ENCODE measurements at regions not wholly inside any gene's neighbourhood (a gene's known extent, or its start where the extent isn't known, plus 50 kb on each side); places are given as distances from the start of the nearest gene placed in this dataset.

GRCh38 chr1:72918940-72919339 lies 636.6 kb upstream of the NEGR1 start:
- H3K27me3 Mint-ChIP-seq (ENCODE audit: unreplicated experiment), result no peaks in the 10 kb centered on the region
- H3K27ac Mint-ChIP-seq (ENCODE audit: unreplicated experiment), result no peak overlapping the region
- DNase-seq, result no peak
- TF ChIP-seq, protein P1, sequence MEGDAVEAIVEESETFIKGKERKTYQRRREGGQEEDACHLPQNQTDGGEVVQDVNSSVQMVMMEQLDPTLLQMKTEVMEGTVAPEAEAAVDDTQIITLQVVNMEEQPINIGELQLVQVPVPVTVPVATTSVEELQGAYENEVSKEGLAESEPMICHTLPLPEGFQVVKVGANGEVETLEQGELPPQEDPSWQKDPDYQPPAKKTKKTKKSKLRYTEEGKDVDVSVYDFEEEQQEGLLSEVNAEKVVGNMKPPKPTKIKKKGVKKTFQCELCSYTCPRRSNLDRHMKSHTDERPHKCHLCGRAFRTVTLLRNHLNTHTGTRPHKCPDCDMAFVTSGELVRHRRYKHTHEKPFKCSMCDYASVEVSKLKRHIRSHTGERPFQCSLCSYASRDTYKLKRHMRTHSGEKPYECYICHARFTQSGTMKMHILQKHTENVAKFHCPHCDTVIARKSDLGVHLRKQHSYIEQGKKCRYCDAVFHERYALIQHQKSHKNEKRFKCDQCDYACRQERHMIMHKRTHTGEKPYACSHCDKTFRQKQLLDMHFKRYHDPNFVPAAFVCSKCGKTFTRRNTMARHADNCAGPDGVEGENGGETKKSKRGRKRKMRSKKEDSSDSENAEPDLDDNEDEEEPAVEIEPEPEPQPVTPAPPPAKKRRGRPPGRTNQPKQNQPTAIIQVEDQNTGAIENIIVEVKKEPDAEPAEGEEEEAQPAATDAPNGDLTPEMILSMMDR (IDR thresholded peaks at IDR 0.05; ENCODE audit: partially characterized antibody, unreplicated experiment), result no peak
- H3K4me3 Mint-ChIP-seq (ENCODE audit: unreplicated experiment), result no peak overlapping the region
- H3K9me3 Mint-ChIP-seq (ENCODE audit: unreplicated experiment), result no peaks in the 10 kb centered on the region
- H3K36me3 Mint-ChIP-seq (ENCODE audit: unreplicated experiment), result no peaks in the 10 kb centered on the region
- no peaks in the 10 kb centered on the region for H3K4me1 Mint-ChIP-seq (ENCODE audit: low read depth, unreplicated experiment)

DNA sequence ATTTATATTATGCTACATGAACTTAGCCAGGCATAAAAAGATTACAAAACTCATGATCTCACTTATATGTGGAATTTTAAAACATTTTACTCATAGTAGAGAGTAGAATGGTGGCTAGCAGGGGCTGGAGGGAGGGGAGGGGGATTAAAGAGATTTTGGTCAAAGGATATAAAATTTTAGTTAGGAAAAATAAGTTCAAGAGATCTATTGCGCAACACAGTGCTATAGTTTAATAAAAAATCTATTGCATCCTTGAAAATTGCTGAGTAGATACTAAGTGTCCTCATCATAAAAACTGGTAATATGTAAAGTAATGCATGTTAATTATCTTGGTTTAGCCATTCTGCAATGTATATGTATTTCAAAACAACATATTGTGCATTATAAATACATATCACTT lies 635.6 kb upstream of the NEGR1 start:
- TF ChIP-seq, protein P1 (IDR thresholded peaks at IDR 0.05; ENCODE audit: partially characterized antibody, unreplicated experiment), result no peak

GRCh38 chr1:72915581-72915980 lies 633.2 kb upstream of the NEGR1 start:
- H3K4me3 Mint-ChIP-seq (ENCODE audit: unreplicated experiment), result no peak overlapping the region
- TF ChIP-seq, protein P1 (IDR thresholded peaks at IDR 0.05; ENCODE audit: partially characterized antibody, unreplicated experiment), result no peak
- H3K9me3 Mint-ChIP-seq (ENCODE audit: unreplicated experiment), result no peaks in the 10 kb centered on the region
- H3K27me3 Mint-ChIP-seq (ENCODE audit: unreplicated experiment), result no peaks in the 10 kb centered on the region
- no peaks in the 10 kb centered on the region for H3K36me3 Mint-ChIP-seq (ENCODE audit: unreplicated experiment)
- no peaks in the 10 kb centered on the region for H3K4me1 Mint-ChIP-seq (ENCODE audit: low read depth, unreplicated experiment)
- no peak for DNase-seq
- no peak overlapping the region for H3K27ac Mint-ChIP-seq (ENCODE audit: unreplicated experiment)

More for the DNA sequence above, 635.6 kb upstream of the NEGR1 start:
- Mint-ChIP-seq H3K36me3 (ENCODE audit: unreplicated experiment) (no peaks in the 10 kb centered on the region), H3K4me3 (ENCODE audit: unreplicated experiment) (no peak overlapping the region), H3K27me3 (ENCODE audit: unreplicated experiment) (no peaks in the 10 kb centered on the region), H3K27ac (ENCODE audit: unreplicated experiment) (no peak overlapping the region), H3K9me3 (ENCODE audit: unreplicated experiment) (no peaks in the 10 kb centered on the region), H3K4me1 (ENCODE audit: low read depth, unreplicated experiment) (no peaks in the 10 kb centered on the region)
- no peak for DNase-seq

GRCh38 chr1:72911656-72912055 lies 629.3 kb upstream of the NEGR1 start:
- no peak overlapping the region for H3K27ac Mint-ChIP-seq (ENCODE audit: unreplicated experiment)

GRCh38 chr1:72896256-72896655 lies 613.9 kb upstream of the NEGR1 start:
- TF ChIP-seq, protein P1 (IDR thresholded peaks at IDR 0.05; ENCODE audit: partially characterized antibody, unreplicated experiment), result no peak
- peaks cover 21% of the 10 kb centered on the region for H3K4me1 Mint-ChIP-seq (ENCODE audit: low read depth, unreplicated experiment)
- peaks cover 2% of the 10 kb centered on the region for H3K27me3 Mint-ChIP-seq (ENCODE audit: unreplicated experiment)
- no peak overlapping the region for H3K4me3 Mint-ChIP-seq (ENCODE audit: unreplicated experiment)
- H3K9me3 Mint-ChIP-seq (ENCODE audit: unreplicated experiment), result peaks cover 2% of the 10 kb centered on the region
- peak overlapping the region; percentile 36 for H3K27ac Mint-ChIP-seq (ENCODE audit: unreplicated experiment)
- H3K36me3 Mint-ChIP-seq (ENCODE audit: unreplicated experiment), result no peaks in the 10 kb centered on the region
- no peak for DNase-seq

More at GRCh38 chr1:72911656-72912055, 629.3 kb upstream of the NEGR1 start:
- H3K9me3 Mint-ChIP-seq (ENCODE audit: unreplicated experiment), result no peaks in the 10 kb centered on the region
- TF ChIP-seq, protein P1 (IDR thresholded peaks at IDR 0.05; ENCODE audit: partially characterized antibody, unreplicated experiment), result no peak
- no peak overlapping the region for H3K4me3 Mint-ChIP-seq (ENCODE audit: unreplicated experiment)
- no peaks in the 10 kb centered on the region for H3K4me1 Mint-ChIP-seq (ENCODE audit: low read depth, unreplicated experiment)
- H3K36me3 Mint-ChIP-seq (ENCODE audit: unreplicated experiment), result no peaks in the 10 kb centered on the region
- H3K27me3 Mint-ChIP-seq (ENCODE audit: unreplicated experiment), result no peaks in the 10 kb centered on the region
- DNase-seq, result no peak

Measured in glutamatergic neuron (in vitro differentiated cells).